ENCODE measurements at regions not wholly inside any gene's neighbourhood (a gene's known extent, or its start where the extent isn't known, plus 50 kb on each side); places are given as distances from the start of the nearest gene placed in this dataset.
"Not testable (repeated sequence)": the region's sequence is repeated elsewhere in the genome, so short reads cannot be mapped to it uniquely, and the experiment has no call there.

DNA sequence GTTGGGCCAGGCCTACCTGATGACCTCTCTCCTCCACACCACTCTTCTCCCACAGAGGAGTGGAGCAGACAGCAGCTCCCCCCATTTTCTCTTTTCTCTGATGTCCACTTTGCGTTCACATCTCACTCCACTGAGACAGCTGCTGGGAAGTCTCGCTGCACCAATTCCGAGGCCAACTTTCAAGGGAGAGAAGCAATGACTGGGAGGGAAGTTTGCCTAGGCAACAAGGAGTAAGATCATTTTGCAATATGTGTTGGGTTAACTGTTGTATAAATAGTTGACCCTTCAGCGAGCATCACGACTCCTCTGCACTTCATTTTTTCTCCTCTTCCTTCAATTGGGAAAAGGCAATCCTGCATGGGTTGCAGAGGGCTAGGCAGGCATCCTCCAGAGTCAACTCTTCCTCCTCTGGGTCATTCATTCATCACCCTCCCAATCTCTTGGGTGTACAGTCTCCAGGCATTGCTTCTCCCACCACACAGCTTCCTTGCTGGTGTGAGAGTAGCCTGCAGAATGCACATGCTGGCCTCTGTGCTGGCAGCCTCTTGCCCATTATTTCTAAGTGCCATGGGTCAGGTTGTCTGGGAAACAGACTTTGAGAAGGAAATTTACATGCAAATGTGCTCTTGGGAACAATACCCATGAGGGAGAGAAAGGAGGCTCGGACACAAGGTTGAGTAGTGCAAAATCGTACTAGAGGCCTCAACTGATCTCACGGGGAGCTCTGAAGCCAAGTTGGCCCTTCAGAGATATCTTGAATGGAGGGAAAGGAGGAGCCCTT is 75.8 kb upstream of the BCAR3 start:
- Histone ChIP-seq H4K20me1 (ENCODE audit: insufficient read depth, low read length) (no peaks in the 10 kb centered on the region), H3K36me3 (ENCODE audit: insufficient read depth, low read length) (no peaks in the 10 kb centered on the region), H3K4me1 (ENCODE audit: insufficient read depth, low read length) (peaks cover 24% of the 10 kb centered on the region), H3K27ac (ENCODE audit: low read depth, low read length) (no peak overlapping the region), H3K9ac (ENCODE audit: low read length) (no peak overlapping the region), H3K9me3 (ENCODE audit: insufficient read depth, low read depth, low read length) (no peaks in the 10 kb centered on the region), H2AFZ (ENCODE audit: low read depth, low read length) (no peak overlapping the region), H3K4me2 (ENCODE audit: low read length) (no peak overlapping the region), H3K27me3 (ENCODE audit: insufficient read depth, low read length) (no peaks in the 10 kb centered on the region), H3K4me3 (ENCODE audit: insufficient read depth, low read depth, low read length) (no peak overlapping the region), H3K79me2 (ENCODE audit: insufficient read depth, low read length) (no peaks in the 10 kb centered on the region)
- no peak overlapping the region for H3K4me3 Mint-ChIP-seq (ENCODE audit: unreplicated experiment)
- peaks cover 1% of the 10 kb centered on the region for H3K9me3 Mint-ChIP-seq (ENCODE audit: unreplicated experiment)
- H3K4me1 Mint-ChIP-seq (ENCODE audit: low read depth, unreplicated experiment), result peaks cover 25% of the 10 kb centered on the region
- DNase-seq (ENCODE audit: low read depth) (no peak), FAIRE-seq (no peak)
- TF ChIP-seq, protein P1, sequence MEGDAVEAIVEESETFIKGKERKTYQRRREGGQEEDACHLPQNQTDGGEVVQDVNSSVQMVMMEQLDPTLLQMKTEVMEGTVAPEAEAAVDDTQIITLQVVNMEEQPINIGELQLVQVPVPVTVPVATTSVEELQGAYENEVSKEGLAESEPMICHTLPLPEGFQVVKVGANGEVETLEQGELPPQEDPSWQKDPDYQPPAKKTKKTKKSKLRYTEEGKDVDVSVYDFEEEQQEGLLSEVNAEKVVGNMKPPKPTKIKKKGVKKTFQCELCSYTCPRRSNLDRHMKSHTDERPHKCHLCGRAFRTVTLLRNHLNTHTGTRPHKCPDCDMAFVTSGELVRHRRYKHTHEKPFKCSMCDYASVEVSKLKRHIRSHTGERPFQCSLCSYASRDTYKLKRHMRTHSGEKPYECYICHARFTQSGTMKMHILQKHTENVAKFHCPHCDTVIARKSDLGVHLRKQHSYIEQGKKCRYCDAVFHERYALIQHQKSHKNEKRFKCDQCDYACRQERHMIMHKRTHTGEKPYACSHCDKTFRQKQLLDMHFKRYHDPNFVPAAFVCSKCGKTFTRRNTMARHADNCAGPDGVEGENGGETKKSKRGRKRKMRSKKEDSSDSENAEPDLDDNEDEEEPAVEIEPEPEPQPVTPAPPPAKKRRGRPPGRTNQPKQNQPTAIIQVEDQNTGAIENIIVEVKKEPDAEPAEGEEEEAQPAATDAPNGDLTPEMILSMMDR (IDR thresholded peaks at IDR 0.05; ENCODE audit: insufficient read depth, low read depth, low read length), result no peak
- no peak for TF ChIP-seq EZH2 (IDR thresholded peaks at IDR 0.05; ENCODE audit: insufficient read depth, low read length)
- H3K36me3 Mint-ChIP-seq (ENCODE audit: low read depth, unreplicated experiment), result peaks cover 3% of the 10 kb centered on the region
- H3K27ac Mint-ChIP-seq (ENCODE audit: unreplicated experiment), result no peak overlapping the region
- no peaks in the 10 kb centered on the region for H3K27me3 Mint-ChIP-seq (ENCODE audit: low read depth, unreplicated experiment)

DNA sequence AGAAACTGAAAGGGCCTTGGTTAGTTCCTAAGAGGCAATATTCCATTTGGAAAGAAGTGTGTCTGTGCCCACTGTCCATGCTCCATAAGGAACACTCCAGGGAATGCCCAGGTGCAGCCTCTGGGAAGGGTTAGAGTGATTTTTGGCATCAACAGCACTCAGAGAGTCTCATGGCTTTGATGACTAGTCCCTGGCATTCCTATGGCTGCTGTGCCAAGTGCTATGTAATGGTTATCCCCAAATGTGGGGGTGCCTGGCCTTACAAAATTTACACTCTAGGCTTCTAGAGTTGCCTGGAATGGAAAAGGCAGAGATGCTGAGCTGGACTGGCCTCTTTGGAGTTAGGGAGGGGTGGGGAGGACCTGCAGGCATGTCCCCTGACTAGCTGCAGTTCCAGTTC is 75.0 kb upstream of the BCAR3 start:
- no peaks in the 10 kb centered on the region for H3K9me3 ChIP-seq (ENCODE audit: insufficient read depth, low read depth, low read length)
- no peaks in the 10 kb centered on the region for H4K20me1 ChIP-seq (ENCODE audit: insufficient read depth, low read length)
- H3K9me3 Mint-ChIP-seq (ENCODE audit: unreplicated experiment), result no peaks in the 10 kb centered on the region
- peaks cover 24% of the 10 kb centered on the region for H3K4me1 ChIP-seq (ENCODE audit: insufficient read depth, low read length)
- FAIRE-seq, result no peak
- TF ChIP-seq EZH2 (IDR thresholded peaks at IDR 0.05; ENCODE audit: insufficient read depth, low read length), result no peak
- TF ChIP-seq, protein P1 (IDR thresholded peaks at IDR 0.05; ENCODE audit: insufficient read depth, low read depth, low read length), result no peak
- H3K79me2 ChIP-seq (ENCODE audit: insufficient read depth, low read length), result no peaks in the 10 kb centered on the region
- no peak overlapping the region for H3K9ac ChIP-seq (ENCODE audit: low read length)
- H2AFZ ChIP-seq (ENCODE audit: low read depth, low read length), result no peak overlapping the region
- H3K4me1 Mint-ChIP-seq (ENCODE audit: low read depth, unreplicated experiment), result peaks cover 33% of the 10 kb centered on the region
- no peaks in the 10 kb centered on the region for H3K27me3 Mint-ChIP-seq (ENCODE audit: low read depth, unreplicated experiment)
- peaks cover 3% of the 10 kb centered on the region for H3K36me3 Mint-ChIP-seq (ENCODE audit: low read depth, unreplicated experiment)
- H3K4me3 ChIP-seq (ENCODE audit: insufficient read depth, low read depth, low read length), result no peak overlapping the region
- no peak overlapping the region for H3K27ac Mint-ChIP-seq (ENCODE audit: unreplicated experiment)
- no peak overlapping the region for H3K27ac ChIP-seq (ENCODE audit: low read depth, low read length)
- DNase-seq (ENCODE audit: low read depth), result no peak
- no peak overlapping the region for H3K4me3 Mint-ChIP-seq (ENCODE audit: unreplicated experiment)
- no peaks in the 10 kb centered on the region for H3K36me3 ChIP-seq (ENCODE audit: insufficient read depth, low read length)
- no peaks in the 10 kb centered on the region for H3K27me3 ChIP-seq (ENCODE audit: insufficient read depth, low read length)
- no peak overlapping the region for H3K4me2 ChIP-seq (ENCODE audit: low read length)

DNA sequence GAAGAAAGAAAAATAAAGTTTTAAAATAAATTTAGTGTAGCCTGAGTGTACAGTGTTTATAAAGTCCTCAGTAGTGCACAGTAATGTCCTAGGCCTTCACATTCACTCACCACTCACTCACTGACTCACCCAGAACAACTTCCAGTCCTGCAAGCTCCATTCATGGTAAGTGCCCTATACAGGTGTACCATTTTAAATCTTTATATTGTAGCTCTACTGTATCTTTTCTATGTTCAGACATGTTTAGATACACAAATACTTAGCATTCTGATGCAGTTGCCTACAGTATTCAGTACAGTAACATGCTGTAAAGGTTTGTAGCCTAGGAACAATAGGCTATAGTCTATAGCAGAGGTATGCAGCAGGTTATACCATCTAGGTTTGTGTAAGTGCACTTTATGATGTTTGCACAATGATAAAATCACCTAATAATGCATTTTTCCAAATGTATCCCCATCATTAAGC is 73.6 kb upstream of the BCAR3 start:
- peak overlapping the region; percentile 89 for H3K27ac ChIP-seq (ENCODE audit: low read depth, low read length)

More for the DNA sequence above, 73.6 kb upstream of the BCAR3 start:
- peaks cover 24% of the 10 kb centered on the region for H3K4me1 ChIP-seq (ENCODE audit: insufficient read depth, low read length)
- H3K27ac Mint-ChIP-seq (ENCODE audit: unreplicated experiment); H3K9me3 ChIP-seq (ENCODE audit: insufficient read depth, low read depth, low read length); FAIRE-seq; H3K79me2 ChIP-seq (ENCODE audit: insufficient read depth, low read length); H3K4me3 ChIP-seq (ENCODE audit: insufficient read depth, low read depth, low read length); H3K9ac ChIP-seq (ENCODE audit: low read length); H3K36me3 Mint-ChIP-seq (ENCODE audit: low read depth, unreplicated experiment); H3K27me3 Mint-ChIP-seq (ENCODE audit: low read depth, unreplicated experiment); H3K36me3 ChIP-seq (ENCODE audit: insufficient read depth, low read length); H3K9me3 Mint-ChIP-seq (ENCODE audit: unreplicated experiment); H3K4me2 ChIP-seq (ENCODE audit: low read length); H3K27me3 ChIP-seq (ENCODE audit: insufficient read depth, low read length); H3K4me3 Mint-ChIP-seq (ENCODE audit: unreplicated experiment); H2AFZ ChIP-seq (ENCODE audit: low read depth, low read length); H4K20me1 ChIP-seq (ENCODE audit: insufficient read depth, low read length); DNase-seq (ENCODE audit: low read depth): not testable (repeated sequence)
- H3K4me1 Mint-ChIP-seq (ENCODE audit: low read depth, unreplicated experiment), result peaks cover 39% of the 10 kb centered on the region
